H9 (cell line): ENCODE measurements at regions not wholly inside any gene's neighbourhood (a gene's known extent, or its start where the extent isn't known, plus 50 kb on each side); places are given as distances from the start of the nearest gene placed in this dataset.

ENCODE experiments used
- DNase-seq: peaks from one replicate; pipeline ENCODE4 v3.0.0-alpha.2; 2017
- H2AFZ ChIP-seq: one replicate; pipeline ENCODE4 v1.6.1; 2013; ENCODE audit warnings: mild to moderate bottlenecking, low read length, control low read depth, moderate library complexity
- H2AK5ac ChIP-seq: 2 replicates; pipeline ENCODE4 v1.6.1; 2013; ENCODE audit warnings: low read length, control low read depth, mixed read lengths; ENCODE audit not compliant: insufficient read length
- H2BK120ac ChIP-seq: one replicate; pipeline ENCODE4 v1.6.1; 2013; ENCODE audit warnings: low read depth, mild to moderate bottlenecking, low read length, control low read depth, inconsistent platforms; ENCODE audit not compliant: poor library complexity, severe bottlenecking
- H2BK12ac ChIP-seq: 2 replicates; pipeline ENCODE4 v1.6.1; 2013; ENCODE audit warnings: low read length, control low read depth, mixed read lengths, low read depth; ENCODE audit not compliant: insufficient read length
- H2BK15ac ChIP-seq: 2 replicates; pipeline ENCODE4 v1.6.1; 2013; ENCODE audit warnings: low read depth, low read length, control low read depth
- H2BK20ac ChIP-seq: one replicate; pipeline ENCODE4 v1.6.1; 2013; ENCODE audit warnings: low read depth, mild to moderate bottlenecking, low read length, control low read depth, inconsistent platforms; ENCODE audit not compliant: poor library complexity, severe bottlenecking
- H2BK5ac ChIP-seq: 2 replicates; pipeline ENCODE4 v1.6.1; 2013; ENCODE audit warnings: low read length, control low read depth, mixed read lengths; ENCODE audit not compliant: insufficient read length
- H3K14ac ChIP-seq: 2 replicates; pipeline ENCODE4 v1.6.1; 2013; ENCODE audit warnings: low read length, control low read depth; ENCODE audit not compliant: insufficient read depth
- H3K18ac ChIP-seq: 2 replicates; pipeline ENCODE4 v1.6.1; 2013; ENCODE audit warnings: low read depth, mild to moderate bottlenecking, mixed read lengths, low read length, control low read depth; ENCODE audit not compliant: insufficient read length
- H3K23ac ChIP-seq: 2 replicates; pipeline ENCODE4 v1.6.1; 2013; ENCODE audit warnings: low read length, control low read depth, mixed read lengths, low read depth; ENCODE audit not compliant: insufficient read length
- H3K23me2 ChIP-seq: 2 replicates; pipeline ENCODE4 v1.6.1; 2013; ENCODE audit warnings: low read depth, mild to moderate bottlenecking, mixed read lengths, low read length, control low read depth; ENCODE audit not compliant: insufficient read length, poor library complexity, severe bottlenecking
- H3K27ac ChIP-seq: 2 replicates; pipeline ENCODE4 v1.5.1; 2013; ENCODE audit warnings: low read length, control low read depth, mixed read lengths, low read depth; ENCODE audit not compliant: insufficient read length
- H3K27me3 ChIP-seq: 2 replicates; pipeline ENCODE4 v1.6.1; 2013; ENCODE audit warnings: low read length, control low read depth, inconsistent platforms; ENCODE audit not compliant: insufficient read depth
- H3K4ac ChIP-seq: 2 replicates; pipeline ENCODE4 v1.6.1; 2013; ENCODE audit warnings: low read depth, mild to moderate bottlenecking, control low read depth, inconsistent platforms, low read length, moderate library complexity
- H3K4me1 ChIP-seq: 2 replicates; pipeline ENCODE4 v1.6.1; 2013; ENCODE audit warnings: low read length, control low read depth, inconsistent platforms; ENCODE audit not compliant: insufficient read depth
- H3K4me2 ChIP-seq: 2 replicates; pipeline ENCODE4 v1.6.1; 2013; ENCODE audit warnings: low read length, control low read depth, mixed read lengths; ENCODE audit not compliant: insufficient read length, insufficient read depth
- H3K56ac ChIP-seq: 2 replicates; pipeline ENCODE4 v1.6.1; 2013; ENCODE audit warnings: low read depth, mild to moderate bottlenecking, mixed read lengths, low read length, control low read depth; ENCODE audit not compliant: insufficient read length
- H3K79me1 ChIP-seq: 2 replicates; pipeline ENCODE4 v1.6.1; 2013; ENCODE audit warnings: low read depth, mild to moderate bottlenecking, moderate library complexity, low read length, control low read depth, inconsistent platforms; ENCODE audit not compliant: insufficient read depth, poor library complexity, severe bottlenecking
- H3K79me2 ChIP-seq: 2 replicates; pipeline ENCODE4 v1.6.1; 2013; ENCODE audit warnings: low read length, control low read depth, inconsistent platforms; ENCODE audit not compliant: insufficient read depth
- H3K9ac ChIP-seq: 2 replicates; pipeline ENCODE4 v1.6.1; 2013; ENCODE audit warnings: low read length, control low read depth, mixed read lengths; ENCODE audit not compliant: insufficient read length; ENCODE audit errors: extremely low read depth
- H3K9me3 ChIP-seq: one replicate; pipeline ENCODE4 v1.6.1; 2013; ENCODE audit warnings: low read depth, low read length, inconsistent platforms; ENCODE audit not compliant: control insufficient read depth
- H3T11ph ChIP-seq: one replicate; pipeline ENCODE4 v1.6.1; 2013; ENCODE audit warnings: mild to moderate bottlenecking, low read length, control low read depth, inconsistent platforms
- H4K20me1 ChIP-seq: one replicate; pipeline ENCODE4 v1.6.1; 2013; ENCODE audit not compliant: control insufficient read depth, insufficient read length, insufficient read depth
- H4K5ac ChIP-seq: 2 replicates; pipeline ENCODE4 v1.6.1; 2013; ENCODE audit warnings: low read depth, mild to moderate bottlenecking, mixed read lengths, low read length, control low read depth; ENCODE audit not compliant: insufficient read length
- H4K8ac ChIP-seq: replicated peaks from 2 replicates; pipeline ENCODE4 v1.6.1; 2013; ENCODE audit warnings: low read length, control low read depth, mixed read lengths, low read depth; ENCODE audit not compliant: insufficient read length
- H4K91ac ChIP-seq: 2 replicates; pipeline ENCODE4 v1.6.1; 2013; ENCODE audit warnings: low read depth, mild to moderate bottlenecking, moderate library complexity, mixed read lengths, low read length, control low read depth; ENCODE audit not compliant: insufficient read length
- H3K27ac Mint-ChIP-seq, 3 experiments: 2 replicates in 2 of 3; 3 replicates in 1 of 3; pipeline ENCODE4 v1.8.0; 2020 to 2021; ENCODE audit warnings: mixed read lengths in 3 of 3, mild to moderate bottlenecking in 1 of 3, moderate library complexity in 1 of 3
- H3K27me3 Mint-ChIP-seq: 2 replicates; pipeline ENCODE4 v1.8.0; 2021; ENCODE audit warnings: low read depth, mild to moderate bottlenecking, moderate library complexity, mixed read lengths
- H3K36me3 Mint-ChIP-seq, 3 experiments: 2 replicates in 2 of 3; 3 replicates in 1 of 3; pipeline ENCODE4 v1.8.0; 2020 to 2021; ENCODE audit warnings: low read depth in 3 of 3, mixed read lengths in 3 of 3; ENCODE audit not compliant: insufficient read depth in 1 of 3
- H3K4me1 Mint-ChIP-seq, 2 experiments: 2 replicates each; pipeline ENCODE4 v1.8.0; 2020; ENCODE audit warnings: mixed read lengths in 2 of 2
- H3K4me3 Mint-ChIP-seq, 2 experiments: 2 replicates in 1 of 2; 3 replicates in 1 of 2; pipeline ENCODE4 v1.8.0; 2020 to 2021; ENCODE audit warnings: mild to moderate bottlenecking in 2 of 2, mixed read lengths in 2 of 2, moderate library complexity in 1 of 2
- H3K9me3 Mint-ChIP-seq, 2 experiments: 2 replicates in 1 of 2; 3 replicates in 1 of 2; pipeline ENCODE4 v1.8.0; 2020; ENCODE audit warnings: mild to moderate bottlenecking in 2 of 2, mixed read lengths in 2 of 2, moderate library complexity in 1 of 2
- CTCF ChIP-seq: fragments of 200-600 bp; sonication (generic); conservative IDR thresholded peaks from 3 replicates; pipeline ENCODE4 v1.8.0; 2021; ENCODE audit warnings: antibody characterized with exemption, mild to moderate bottlenecking
- WGBS: extraction: QIAGEN DNeasy Blood & Tissue Kit; methylation state at CpG from one replicate; pipeline ENCODE4 v1.1.7; 2013; ENCODE audit warnings: missing lambda C conversion rate, low lambda C conversion rate, mixed read lengths; ENCODE audit not compliant: insufficient read length; ENCODE audit errors: extremely low coverage; 5-methylcytosine and 5-hydroxymethylcytosine counted together

- Histone ChIP-seq H2AFZ (no peak overlapping the region), H3K4me1 (no peaks in the 10 kb centered on the region), H4K91ac (no peak overlapping the region), H3K4me2 (no peak overlapping the region), H3K23ac (no peak overlapping the region), H3K18ac (no peak overlapping the region), H3K9ac (no peak overlapping the region), H3K14ac (no peak overlapping the region; the same call in 1 of the 2 replicates), H2BK5ac (no peak overlapping the region), H3K9me3 (no peaks in the 10 kb centered on the region), H3K27ac (no peak overlapping the region), H4K8ac (no peak overlapping the region), H3K79me2 (no peaks in the 10 kb centered on the region), H2BK12ac (no peak overlapping the region), H2BK120ac (no peak overlapping the region), H3K27me3 (no peaks in the 10 kb centered on the region), H3T11ph (no peak overlapping the region), H4K20me1 (no peaks in the 10 kb centered on the region), H3K56ac (no peak overlapping the region), H3K79me1 (no peaks in the 10 kb centered on the region), H2BK20ac (no peak overlapping the region), H3K4ac (no peak overlapping the region), H2AK5ac (no peak overlapping the region), H3K23me2 (no peaks in the 10 kb centered on the region), H4K5ac (no peak overlapping the region), H2BK15ac (no peak overlapping the region)
- H3K36me3 Mint-ChIP-seq = peaks cover 9 to 45% (median 14%) of the 10 kb centered on the region in 3 experiments
- WGBS = no CpG with 5 or more reads among the region's 5 CpGs
- peaks cover 53% of the 10 kb centered on the region in 2 experiments for H3K9me3 Mint-ChIP-seq
- no peak for DNase-seq
- no peaks in the 10 kb centered on the region for H3K4me1 Mint-ChIP-seq
- no peak for TF ChIP-seq CTCF
- H3K27me3 Mint-ChIP-seq = peaks cover 5% of the 10 kb centered on the region; the same call in 1 of the 2 replicates
- H3K27ac Mint-ChIP-seq = no peak overlapping the region
- H3K4me3 Mint-ChIP-seq = no peak overlapping the region
These were observed 230.8 kb downstream of the CXCL12 start for GRCh38 chr10:44153918-44154670.
